ENCODE measurements at regions not wholly inside any gene's neighbourhood (a gene's known extent, or its start where the extent isn't known, plus 50 kb on each side); places are given as distances from the start of the nearest gene placed in this dataset.

GRCh38 chr9:106084702-106085101 lies 390.4 kb downstream of the TMEM38B start:
- H3K4me3 ChIP-seq, result no peak overlapping the region
- H3K9me3 ChIP-seq (ENCODE audit: control insufficient read depth in 4 of 4, insufficient read depth in 3 of 4, low read length in 3 of 4), result no peaks in the 10 kb centered on the region
- DNase-seq (no peak), ATAC-seq (ENCODE audit: insufficient read depth, low FRiP score) (no peak)
- no peaks in the 10 kb centered on the region for H3K36me3 ChIP-seq (ENCODE audit: control insufficient read depth in 4 of 4, insufficient read depth in 4 of 4, low read length in 4 of 4)
- no peak overlapping the region for H3K9ac ChIP-seq (ENCODE audit: insufficient read depth in 1 of 2, low read length in 2 of 2)
- no peak for TF ChIP-seq CTCF (IDR thresholded peaks at IDR 0.05; ENCODE audit: control extremely low read depth, extremely low read depth)
- H3K27me3 ChIP-seq (ENCODE audit: control insufficient read depth in 3 of 3, insufficient read depth in 3 of 3, low read length in 2 of 3), result no peaks in the 10 kb centered on the region
- no peak overlapping the region for H3K27ac ChIP-seq (ENCODE audit: low read depth in 1 of 2, low read length in 1 of 2)
- no peaks in the 10 kb centered on the region for H3K4me1 ChIP-seq (ENCODE audit: control insufficient read depth in 5 of 5, insufficient read depth in 5 of 5, low read length in 5 of 5)
- 56 to 57% methylated on average over 1 of the region's 1 CpG for WGBS, 2 donors

GRCh38 chr9:106085479-106085878 lies 391.1 kb downstream of the TMEM38B start:
- Histone ChIP-seq H3K9me3 (ENCODE audit: control insufficient read depth in 4 of 4, insufficient read depth in 3 of 4, low read length in 3 of 4) (no peaks in the 10 kb centered on the region), H3K4me3 (no peak overlapping the region), H3K36me3 (ENCODE audit: control insufficient read depth in 4 of 4, insufficient read depth in 4 of 4, low read length in 4 of 4) (no peaks in the 10 kb centered on the region), H3K27me3 (ENCODE audit: control insufficient read depth in 3 of 3, insufficient read depth in 3 of 3, low read length in 2 of 3) (no peaks in the 10 kb centered on the region), H3K27ac (ENCODE audit: low read depth in 1 of 2, low read length in 1 of 2) (no peak overlapping the region), H3K4me1 (ENCODE audit: control insufficient read depth in 5 of 5, insufficient read depth in 5 of 5, low read length in 5 of 5) (no peaks in the 10 kb centered on the region), H3K9ac (ENCODE audit: insufficient read depth in 1 of 2, low read length in 2 of 2) (no peak overlapping the region)
- ATAC-seq (ENCODE audit: insufficient read depth, low FRiP score) (no peak), DNase-seq (no peak)
- TF ChIP-seq CTCF (IDR thresholded peaks at IDR 0.05; ENCODE audit: control extremely low read depth, extremely low read depth), result no peak

- no peak for TF ChIP-seq CTCF (IDR thresholded peaks at IDR 0.05; ENCODE audit: control extremely low read depth, extremely low read depth)
- WGBS, 2 donors, result 89 to 90% methylated on average over 4 of the region's 4 CpGs
- no peaks in the 10 kb centered on the region for H3K4me1 ChIP-seq (ENCODE audit: control insufficient read depth in 5 of 5, insufficient read depth in 5 of 5, low read length in 5 of 5)
These were observed 397.7 kb downstream of the TMEM38B start for GRCh38 chr9:106092083-106092482.

GRCh38 chr9:106102821-106103220 lies 408.5 kb downstream of the TMEM38B start:
- 70 to 82% methylated on average over 2 of the region's 2 CpGs for WGBS, 2 donors
- no peak for DNase-seq
- Histone ChIP-seq H3K9ac (ENCODE audit: insufficient read depth in 1 of 2, low read length in 2 of 2) (no peak overlapping the region), H3K36me3 (ENCODE audit: control insufficient read depth in 4 of 4, insufficient read depth in 4 of 4, low read length in 4 of 4) (no peaks in the 10 kb centered on the region), H3K27ac (ENCODE audit: low read depth in 1 of 2, low read length in 1 of 2) (no peak overlapping the region), H3K4me1 (ENCODE audit: control insufficient read depth in 5 of 5, insufficient read depth in 5 of 5, low read length in 5 of 5) (no peaks in the 10 kb centered on the region), H3K27me3 (ENCODE audit: control insufficient read depth in 3 of 3, insufficient read depth in 3 of 3, low read length in 2 of 3) (no peaks in the 10 kb centered on the region), H3K4me3 (no peak overlapping the region), H3K9me3 (ENCODE audit: control insufficient read depth in 4 of 4, insufficient read depth in 3 of 4, low read length in 3 of 4) (no peaks in the 10 kb centered on the region)
- no peak for ATAC-seq (ENCODE audit: insufficient read depth, low FRiP score)
- no peak for TF ChIP-seq CTCF (IDR thresholded peaks at IDR 0.05; ENCODE audit: control extremely low read depth, extremely low read depth)

More at GRCh38 chr9:106092083-106092482, 397.7 kb downstream of the TMEM38B start:
- H3K36me3 ChIP-seq (ENCODE audit: control insufficient read depth in 4 of 4, insufficient read depth in 4 of 4, low read length in 4 of 4), result no peaks in the 10 kb centered on the region
- H3K9me3 ChIP-seq (ENCODE audit: control insufficient read depth in 4 of 4, insufficient read depth in 3 of 4, low read length in 3 of 4), result no peaks in the 10 kb centered on the region
- H3K4me3 ChIP-seq, result no peak overlapping the region
- DNase-seq (no peak), ATAC-seq (ENCODE audit: insufficient read depth, low FRiP score) (no peak)
- H3K27ac ChIP-seq (ENCODE audit: low read depth in 1 of 2, low read length in 1 of 2), result no peak overlapping the region
- no peaks in the 10 kb centered on the region for H3K27me3 ChIP-seq (ENCODE audit: control insufficient read depth in 3 of 3, insufficient read depth in 3 of 3, low read length in 2 of 3)
- no peak overlapping the region for H3K9ac ChIP-seq (ENCODE audit: insufficient read depth in 1 of 2, low read length in 2 of 2)
